ENCODE measurements at regions not wholly inside any gene's neighbourhood (a gene's known extent, or its start where the extent isn't known, plus 50 kb on each side); places are given as distances from the start of the nearest gene placed in this dataset.

GRCh38 chr21:41651406-41651805 is 115.4 kb downstream of the RIPK4 start:
- DNase-seq = no peak

DNA sequence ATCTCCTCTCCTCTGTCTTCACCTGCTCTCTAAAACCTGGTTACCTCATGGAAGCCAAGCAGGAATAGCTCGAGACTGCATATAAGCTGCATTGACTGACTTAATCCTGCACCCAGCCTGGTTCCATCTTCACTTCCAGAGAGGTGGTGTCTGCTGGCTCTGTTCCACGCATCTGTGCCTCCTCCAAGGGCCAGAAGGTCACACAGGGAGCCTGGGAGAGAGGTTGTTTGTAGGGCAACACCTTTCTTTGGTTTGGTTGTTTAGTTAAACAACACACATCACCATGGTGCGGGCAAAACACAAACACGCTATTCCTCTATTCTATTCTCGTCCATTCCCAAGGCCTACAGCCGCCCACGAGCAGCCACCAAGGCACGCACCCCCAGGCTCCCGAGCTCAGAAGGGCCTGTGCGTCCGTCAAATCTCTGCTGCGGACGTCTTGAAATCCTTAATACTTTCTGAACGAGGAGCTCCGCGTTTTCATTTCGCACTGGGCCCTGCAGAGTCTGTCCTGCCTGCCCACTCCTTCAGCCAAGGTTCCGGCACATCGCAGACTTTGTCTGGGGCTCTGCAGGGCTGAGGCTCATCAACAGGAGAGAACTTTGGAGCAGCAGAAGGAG is 116.2 kb downstream of the RIPK4 start:
- DNase-seq = no peak

- peak; percentile 68 for DNase-seq
These were observed 118.2 kb downstream of the RIPK4 start for GRCh38 chr21:41648591-41649031.

DNA sequence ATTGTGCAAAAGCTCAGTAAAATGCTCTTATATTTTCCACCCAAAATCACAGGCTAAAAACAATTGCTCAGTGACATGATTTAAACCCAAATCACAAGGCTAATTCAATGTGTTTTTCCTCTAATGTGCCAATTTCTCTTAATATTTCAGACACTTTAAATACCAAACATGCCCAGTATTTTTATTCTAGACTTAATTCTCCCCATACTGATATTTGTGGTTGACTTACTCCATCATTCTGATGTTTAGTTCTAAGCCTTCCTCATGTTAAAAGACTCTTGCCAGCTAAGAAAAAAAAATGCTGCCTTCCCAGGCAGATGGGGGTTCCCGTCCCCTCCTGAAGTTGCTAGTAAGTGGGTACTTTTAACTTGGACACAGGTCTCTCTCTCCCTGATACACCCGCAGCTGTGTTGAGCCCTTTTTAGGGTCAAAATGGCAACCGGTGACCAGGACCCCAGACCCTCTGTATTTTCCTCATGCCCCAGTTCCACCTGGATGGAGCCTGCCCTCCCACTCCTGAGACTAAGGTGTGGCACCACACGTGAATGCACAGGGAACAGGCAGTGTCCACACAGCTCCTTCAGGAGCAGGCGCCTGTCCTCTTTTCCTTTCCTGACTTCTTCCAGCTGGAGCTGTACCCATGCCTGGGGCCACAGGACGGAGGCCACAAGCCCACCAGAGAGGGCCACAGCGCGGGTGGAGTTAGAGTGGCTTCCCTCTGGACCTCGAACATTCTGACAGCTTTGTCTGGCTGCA is 118.9 kb downstream of the RIPK4 start:
- DNase-seq = no peak

GRCh38 chr21:41643246-41643966 is 123.4 kb downstream of the RIPK4 start:
- peak; percentile 61 for DNase-seq

DNA sequence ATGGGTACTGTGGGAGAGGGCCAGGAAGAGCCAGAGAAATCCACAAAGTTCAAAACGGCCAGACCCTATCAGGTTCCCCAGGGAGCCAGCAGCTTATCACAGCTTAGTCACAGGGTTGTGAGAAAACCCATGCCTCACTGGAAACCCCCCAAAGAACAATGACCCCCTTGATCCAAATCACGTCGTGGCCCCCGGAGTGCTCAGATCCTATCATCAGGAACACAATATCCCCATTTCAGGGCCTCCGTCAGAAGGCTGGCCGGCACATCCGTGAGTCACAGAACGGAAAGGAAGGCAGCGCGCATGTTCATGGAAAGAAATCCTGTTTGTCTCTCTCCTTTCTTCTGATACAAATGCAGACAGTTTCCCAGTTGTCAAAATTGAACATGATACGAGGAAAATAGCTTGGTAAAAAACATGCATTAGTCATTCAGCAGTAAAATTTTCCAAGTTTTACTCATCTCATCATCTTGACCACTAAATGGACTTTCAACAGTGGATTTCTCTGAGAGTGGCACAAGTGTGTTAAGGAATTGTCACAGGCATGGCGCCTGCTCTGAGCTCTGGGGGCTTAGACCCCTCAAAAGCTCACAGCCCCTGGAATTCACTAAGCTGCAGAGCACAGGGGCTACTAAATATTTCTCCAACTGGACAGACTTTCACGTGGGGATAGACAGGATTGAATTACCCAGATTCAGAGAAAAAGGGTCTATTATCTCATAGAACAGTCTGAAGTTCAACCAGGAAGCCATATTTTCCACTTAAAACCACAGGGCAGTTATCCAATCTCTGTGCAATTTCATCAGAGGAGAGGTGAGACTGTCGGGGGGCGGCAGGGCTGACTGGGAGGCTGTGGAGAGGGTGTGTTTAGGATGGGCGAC is 124.8 kb downstream of the RIPK4 start:
- peak; percentile 95 for DNase-seq

GRCh38 chr21:41641510-41641815 is 125.4 kb downstream of the RIPK4 start:
- DNase-seq = no peak

- DNase-seq = peak; percentile 52
These were observed 125.9 kb downstream of the RIPK4 start for GRCh38 chr21:41640748-41641509.

- no peak for DNase-seq
These were observed 127.1 kb downstream of the RIPK4 start for GRCh38 chr21:41639766-41640165.

DNA sequence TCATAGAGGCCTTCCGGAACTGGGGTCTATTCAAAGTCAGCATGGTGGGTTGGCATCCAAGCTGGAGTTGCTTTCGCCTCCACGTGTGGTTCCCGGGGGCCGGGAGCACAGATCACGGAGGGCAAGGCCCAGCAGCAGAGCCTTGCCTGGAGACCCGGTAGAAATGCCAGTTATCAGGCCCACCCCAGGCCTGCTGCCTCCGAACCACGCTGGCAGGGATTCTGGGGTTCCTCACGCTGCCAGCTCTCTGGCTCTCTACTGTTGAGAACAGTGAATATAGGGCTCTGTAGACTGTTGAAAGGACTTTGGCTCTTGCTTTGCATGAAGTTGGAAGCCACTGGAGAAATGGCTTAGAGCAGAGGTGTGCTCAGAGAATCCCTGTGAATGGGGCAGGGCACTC is 127.5 kb downstream of the RIPK4 start:
- no peak for DNase-seq

DNA sequence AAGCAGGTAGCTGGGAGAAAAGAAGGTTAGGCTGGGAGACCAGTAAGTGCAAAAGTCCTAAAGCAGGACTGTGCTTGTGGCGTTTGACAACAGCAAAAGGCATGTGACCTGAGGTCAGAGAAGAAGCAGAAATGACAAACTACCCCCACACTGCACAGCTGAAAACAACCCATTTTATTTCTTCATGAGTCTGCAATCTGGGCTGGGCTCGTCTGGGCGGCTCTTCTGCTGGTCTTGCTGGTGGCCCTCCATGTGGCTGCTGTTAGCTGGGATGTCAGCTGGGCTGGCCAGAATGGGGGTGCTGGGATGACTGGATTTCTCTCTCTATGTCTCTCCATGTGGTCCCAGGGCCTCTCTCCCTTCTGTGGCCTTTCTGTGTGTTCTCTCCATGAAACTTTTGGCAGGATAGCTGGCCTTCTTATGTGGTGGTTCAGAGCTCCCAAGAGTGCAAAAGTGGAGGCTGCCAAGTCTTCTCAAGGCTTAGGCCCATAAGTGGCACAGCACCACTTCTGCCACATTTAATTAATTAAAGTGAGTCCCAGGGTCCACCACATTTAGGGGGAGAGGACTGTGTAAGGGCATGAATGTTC is 128.6 kb downstream of the RIPK4 start:
- no peak for DNase-seq

DNA sequence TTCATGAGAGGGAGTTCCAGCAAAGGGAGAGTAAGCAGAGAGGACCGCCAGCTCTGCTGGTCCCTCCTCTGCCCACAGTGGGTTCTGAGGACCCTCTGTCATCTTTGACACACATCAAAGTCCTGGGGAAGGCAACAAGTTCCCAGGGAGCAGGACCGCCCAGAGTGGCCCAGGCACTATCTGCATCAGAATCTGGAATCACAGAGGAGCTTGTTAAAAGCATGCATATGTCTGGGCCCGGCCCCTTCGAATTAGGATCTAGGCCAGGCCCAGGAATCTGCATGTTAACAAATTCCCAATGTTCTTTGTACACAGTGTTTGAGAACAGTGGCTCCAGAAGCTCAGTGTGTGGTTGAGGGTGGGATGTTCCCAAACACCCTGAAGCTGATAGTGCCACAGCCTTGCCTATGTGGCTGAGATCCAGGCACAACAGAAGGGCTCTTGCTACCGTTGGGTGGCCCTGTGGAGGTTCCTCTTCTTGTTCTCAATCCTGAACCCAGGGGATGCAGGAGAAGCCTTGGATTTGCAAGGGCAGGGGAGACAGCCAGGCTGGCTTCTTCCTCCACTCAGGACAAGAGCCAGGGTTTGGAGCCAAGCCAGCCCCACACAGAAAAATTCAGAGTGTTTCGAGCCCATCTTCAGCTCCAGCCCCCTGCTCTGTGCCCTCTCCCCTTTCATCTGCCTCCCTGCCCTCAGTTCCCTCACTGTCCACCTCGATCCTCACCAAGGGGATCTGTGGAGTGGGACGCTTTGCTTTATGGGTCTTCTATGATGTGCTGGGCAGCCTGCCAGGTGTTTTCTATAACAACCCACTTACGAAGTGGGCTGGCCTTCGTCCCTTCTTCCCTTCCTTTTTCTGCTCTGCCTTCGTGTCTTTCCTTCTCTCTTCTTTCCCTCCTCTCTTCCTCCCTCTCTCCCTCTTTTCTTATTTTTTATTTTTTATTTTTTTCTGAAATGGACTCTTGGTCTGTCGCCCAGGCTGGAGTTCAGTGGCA is 129.0 kb upstream of the TMPRSS2 start:
- DNase-seq = no peak

DNA sequence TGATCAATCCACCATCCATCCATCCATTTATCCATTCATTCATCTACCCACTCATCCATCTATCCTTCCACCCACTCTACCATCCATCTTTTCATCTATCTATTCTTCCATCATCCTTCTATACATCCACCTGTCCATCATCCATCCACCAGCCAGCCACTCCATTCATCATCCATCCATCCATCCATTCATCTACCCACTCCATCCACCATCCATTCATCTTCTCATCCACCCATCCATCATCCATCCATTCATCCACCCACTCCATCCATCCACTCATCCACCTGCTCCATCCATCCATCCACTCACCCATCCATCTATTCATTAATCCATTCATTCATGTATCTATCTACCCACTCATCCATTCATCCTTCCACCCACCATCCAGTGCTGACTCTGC is 127.9 kb upstream of the TMPRSS2 start:
- no peak for DNase-seq

GRCh38 chr21:41634858-41635257 is 126.9 kb upstream of the TMPRSS2 start:
- peak; percentile 63 for DNase-seq

- no peak for DNase-seq
These were observed 126.3 kb upstream of the TMPRSS2 start for GRCh38 chr21:41634211-41634694.

DNA sequence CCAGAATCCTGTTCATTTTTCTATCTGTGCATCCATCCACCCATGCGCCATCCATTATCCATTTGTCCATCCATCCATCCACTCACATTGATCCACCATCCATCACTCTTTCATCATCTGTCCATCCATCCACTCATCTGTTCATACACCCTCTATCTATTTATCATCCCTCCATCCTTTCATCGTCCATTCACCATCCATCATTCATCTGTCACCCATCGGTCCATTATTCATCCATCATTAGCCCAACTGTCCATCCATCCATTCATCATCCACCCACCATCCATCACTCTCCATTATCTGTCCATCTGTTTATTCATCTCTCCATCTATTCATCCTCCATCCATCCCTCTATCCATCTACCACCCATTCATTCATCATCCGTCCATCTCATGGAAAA is 125.7 kb upstream of the TMPRSS2 start:
- no peak for DNase-seq

GRCh38 chr21:41632748-41633475 is 125.0 kb upstream of the TMPRSS2 start:
- no peak for DNase-seq

- DNase-seq = peak; percentile 63
These were observed 123.9 kb upstream of the TMPRSS2 start for GRCh38 chr21:41631564-41632461.

DNA sequence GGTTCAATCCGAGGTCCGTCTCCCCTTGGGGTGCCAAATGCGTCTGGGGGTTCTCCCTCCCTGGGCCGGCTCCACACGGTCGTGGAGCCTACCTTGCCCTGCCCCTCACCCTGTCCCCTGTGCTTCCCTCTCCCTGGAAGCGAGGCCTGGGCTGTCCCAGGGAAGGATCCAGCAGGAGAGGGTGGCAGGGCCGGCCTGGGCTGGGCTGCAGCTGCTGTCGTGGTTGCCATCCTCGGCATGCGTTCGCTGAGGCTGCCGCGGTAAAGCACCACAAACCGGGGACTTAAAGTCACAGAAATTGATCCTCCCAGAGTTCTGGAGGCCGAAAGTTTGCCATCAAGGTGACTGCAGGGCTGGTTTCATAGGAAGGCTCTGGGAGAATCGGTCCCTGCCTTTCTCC is 123.0 kb upstream of the TMPRSS2 start:
- DNase-seq = no peak
